MCF 10A (cell line): ENCODE measurements at regions not wholly inside any gene's neighbourhood (a gene's known extent, or its start where the extent isn't known, plus 50 kb on each side); places are given as distances from the start of the nearest gene placed in this dataset.

ENCODE experiments used
- BruUV-seq: library from RNA; stranded (reverse); fragments of 400-500 nt; replicated peaks from 2 replicates; lab custom pipeline; 2021; lab: Mats Ljungman, UMichigan
- CTCF ChIA-PET: fragments of 300-600 bp; sonication (Branson Sonifier 250); formaldehyde crosslinking; extraction: SDS; loops from one replicate; lab custom pipeline; 2021; ENCODE audit warnings: antibody characterized with exemption, inconsistent platforms; lab: Yijun Ruan, JAX
- POLR2A ChIA-PET: fragments of 300-600, 350-650 bp; sonication (Branson Sonifier 250); formaldehyde crosslinking; extraction: SDS; loops from one replicate; lab custom pipeline; 2020; ENCODE audit warnings: antibody characterized with exemption, inconsistent platforms; lab: Yijun Ruan, JAX
- DNase-seq: peaks from one replicate; pipeline ENCODE4 v3.0.0-alpha.2; 2018; ENCODE audit not compliant: unreplicated experiment
- H3K27ac Mint-ChIP-seq: one replicate; pipeline ENCODE4 v1.8.0; 2022; ENCODE audit warnings: mild to moderate bottlenecking, low read depth, mixed read lengths; ENCODE audit not compliant: unreplicated experiment
- H3K27me3 Mint-ChIP-seq: one replicate; pipeline ENCODE4 v1.8.0; 2022; ENCODE audit warnings: mixed read lengths; ENCODE audit not compliant: insufficient read depth, unreplicated experiment
- H3K36me3 Mint-ChIP-seq: one replicate; pipeline ENCODE4 v1.8.0; 2022; ENCODE audit warnings: mild to moderate bottlenecking, moderate library complexity, mixed read lengths; ENCODE audit not compliant: insufficient read depth, unreplicated experiment
- H3K4me1 Mint-ChIP-seq: one replicate; pipeline ENCODE4 v1.8.0; 2022; ENCODE audit warnings: mixed read lengths; ENCODE audit not compliant: insufficient read depth, unreplicated experiment
- H3K4me3 Mint-ChIP-seq: one replicate; pipeline ENCODE4 v1.8.0; 2022; ENCODE audit warnings: mild to moderate bottlenecking, moderate library complexity, mixed read lengths; ENCODE audit not compliant: unreplicated experiment
- H3K9me3 Mint-ChIP-seq: one replicate; pipeline ENCODE4 v1.8.0; 2022; ENCODE audit warnings: mixed read lengths; ENCODE audit not compliant: unreplicated experiment
- intact Hi-C: fragments of 100-400 bp; cut with micrococcal nuclease; formaldehyde crosslinking; loops from 2 replicates; pipeline ENCODE4 v1.14.1; 2022
- TF ChIP-seq, protein P1 (sequence below): fragments of 200-600 bp; IDR thresholded peaks from one replicate; pipeline ENCODE4 v1.8.0; 2022; ENCODE audit warnings: antibody characterized with exemption, mild to moderate bottlenecking; ENCODE audit not compliant: unreplicated experiment

DNA sequence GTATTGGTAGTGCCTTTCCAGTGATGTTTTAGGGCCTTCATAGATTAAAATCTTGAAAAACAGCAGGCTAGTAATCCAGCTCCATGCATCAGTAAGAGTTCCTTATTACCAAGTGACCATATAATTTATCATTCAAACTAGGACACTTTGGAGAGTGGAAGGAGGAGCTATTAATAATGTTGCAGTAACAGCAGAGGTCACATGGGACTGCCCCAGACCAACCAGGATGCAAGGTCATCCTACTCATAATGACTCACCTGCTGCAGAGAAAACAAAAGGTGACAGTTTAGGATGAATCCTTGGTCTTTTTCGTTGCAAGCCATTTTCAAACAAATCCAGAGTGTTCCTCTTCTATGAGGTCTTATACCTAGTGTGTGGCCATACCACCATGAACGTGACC lies 187.4 kb downstream of the NUF2 start:
- no peaks in the 10 kb centered on the region for H3K4me1 Mint-ChIP-seq
- intact Hi-C loops, result no loop called here
- DNase-seq, result peak; percentile 23
- no peaks in the 10 kb centered on the region for H3K27me3 Mint-ChIP-seq
- no TSS peak for BruUV-seq
- CTCF ChIA-PET, result interaction anchor here (0.6 to 1.1 kb wide), 2 partner anchors 20 to 121 kb away, joined by 3 read pairs; no protein-coding TSS in a partner anchor
- no peak overlapping the region for H3K27ac Mint-ChIP-seq
- no peaks in the 10 kb centered on the region for H3K9me3 Mint-ChIP-seq
- no peaks in the 10 kb centered on the region for H3K36me3 Mint-ChIP-seq
- TF ChIP-seq, protein P1, sequence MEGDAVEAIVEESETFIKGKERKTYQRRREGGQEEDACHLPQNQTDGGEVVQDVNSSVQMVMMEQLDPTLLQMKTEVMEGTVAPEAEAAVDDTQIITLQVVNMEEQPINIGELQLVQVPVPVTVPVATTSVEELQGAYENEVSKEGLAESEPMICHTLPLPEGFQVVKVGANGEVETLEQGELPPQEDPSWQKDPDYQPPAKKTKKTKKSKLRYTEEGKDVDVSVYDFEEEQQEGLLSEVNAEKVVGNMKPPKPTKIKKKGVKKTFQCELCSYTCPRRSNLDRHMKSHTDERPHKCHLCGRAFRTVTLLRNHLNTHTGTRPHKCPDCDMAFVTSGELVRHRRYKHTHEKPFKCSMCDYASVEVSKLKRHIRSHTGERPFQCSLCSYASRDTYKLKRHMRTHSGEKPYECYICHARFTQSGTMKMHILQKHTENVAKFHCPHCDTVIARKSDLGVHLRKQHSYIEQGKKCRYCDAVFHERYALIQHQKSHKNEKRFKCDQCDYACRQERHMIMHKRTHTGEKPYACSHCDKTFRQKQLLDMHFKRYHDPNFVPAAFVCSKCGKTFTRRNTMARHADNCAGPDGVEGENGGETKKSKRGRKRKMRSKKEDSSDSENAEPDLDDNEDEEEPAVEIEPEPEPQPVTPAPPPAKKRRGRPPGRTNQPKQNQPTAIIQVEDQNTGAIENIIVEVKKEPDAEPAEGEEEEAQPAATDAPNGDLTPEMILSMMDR, result no peak
- POLR2A ChIA-PET, result interaction anchor here (0.6 kb wide), 1 partner anchor 1224 kb away, joined by 3 read pairs; no protein-coding TSS in a partner anchor
- H3K4me3 Mint-ChIP-seq, result no peak overlapping the region

- ChIA-PET POLR2A (no interaction called here), CTCF (interaction anchor here (0.6 kb wide), 1 partner anchor 117 kb away, joined by 3 read pairs; no protein-coding TSS in a partner anchor)
- Mint-ChIP-seq H3K4me3 (no peak overlapping the region), H3K4me1 (no peaks in the 10 kb centered on the region), H3K27me3 (no peaks in the 10 kb centered on the region), H3K36me3 (no peaks in the 10 kb centered on the region), H3K27ac (no peak overlapping the region), H3K9me3 (no peaks in the 10 kb centered on the region)
- TF ChIP-seq, protein P1, result no peak
- BruUV-seq, result no TSS peak
- intact Hi-C loops, result no loop called here
- DNase-seq, result no peak
Observed at GRCh38 chr1:163512349-163512989, 190.7 kb downstream of the NUF2 start.

- intact Hi-C loops, result no loop called here
- POLR2A ChIA-PET, result interaction anchor here (0.5 to 0.7 kb wide), 2 partner anchors 1166 to 1550 kb away, joined by 3 read pairs; no protein-coding TSS in a partner anchor
- Mint-ChIP-seq H3K9me3 (no peaks in the 10 kb centered on the region), H3K4me3 (no peak overlapping the region), H3K36me3 (no peaks in the 10 kb centered on the region), H3K4me1 (no peaks in the 10 kb centered on the region), H3K27ac (no peak overlapping the region), H3K27me3 (no peaks in the 10 kb centered on the region)
- DNase-seq, result no peak
- CTCF ChIA-PET, result interaction anchor here (0.9 to 2.6 kb wide), 6 partner anchors 10 to 1264 kb away, joined by 3 to 10 read pairs (median 5); no protein-coding TSS in a partner anchor
- no TSS peak for BruUV-seq
- TF ChIP-seq, protein P1, result no peak
Observed at GRCh38 chr1:163523375-163524029, 201.7 kb downstream of the NUF2 start.

GRCh38 chr1:163528710-163529348 lies 207.1 kb downstream of the NUF2 start:
- POLR2A ChIA-PET, result no interaction called here
- TF ChIP-seq, protein P1, result peak; percentile 66
- DNase-seq, result peak; percentile 62
- H3K9me3 Mint-ChIP-seq, result no peaks in the 10 kb centered on the region
- no TSS peak for BruUV-seq
- intact Hi-C loops, result loop anchor here (1.0 to 5.0 kb wide), 7 partner anchors 118 to 1544 kb away; no protein-coding TSS in a partner anchor
- no peaks in the 10 kb centered on the region for H3K4me1 Mint-ChIP-seq
- H3K36me3 Mint-ChIP-seq, result no peaks in the 10 kb centered on the region
- H3K27ac Mint-ChIP-seq, result no peak overlapping the region
- no peaks in the 10 kb centered on the region for H3K27me3 Mint-ChIP-seq
- CTCF ChIA-PET, result interaction anchor here (0.6 to 7.0 kb wide), 43 partner anchors 9 to 1614 kb away, joined by 3 to 70 read pairs (median 3); no protein-coding TSS in a partner anchor
- no peak overlapping the region for H3K4me3 Mint-ChIP-seq
